ENCODE measurements at regions not wholly inside any gene's neighbourhood (a gene's known extent, or its start where the extent isn't known, plus 50 kb on each side); places are given as distances from the start of the nearest gene placed in this dataset.

- Histone ChIP-seq H3K18ac (ENCODE audit: extremely low read depth, low read length) (peak overlapping the region; percentile 38; the same call in 1 of the 2 replicates), H2AK5ac (ENCODE audit: low read depth, low read length) (no peak overlapping the region), H3K14ac (ENCODE audit: insufficient read length) (no peak overlapping the region), H4K20me1 (replicated peaks in 1 of 2; ENCODE audit: control insufficient read depth in 1 of 2, insufficient read depth in 2 of 2, low read length in 2 of 2) (no peaks in the 10 kb centered on the region), H4K8ac (ENCODE audit: extremely low read depth, insufficient read depth, low read length) (no peak overlapping the region), H2BK5ac (ENCODE audit: low read depth, low read length) (no peak overlapping the region), H3K9ac (replicated peaks in 1 of 4; ENCODE audit: extremely low read depth in 1 of 4, low read depth in 3 of 4, low read length in 3 of 4) (no peak overlapping the region), H4K91ac (replicated peaks; ENCODE audit: insufficient read length, low read length) (no peak overlapping the region), H2BK12ac (ENCODE audit: low read depth, low read length) (no peak overlapping the region), H3K4me3 (ENCODE audit: extremely low read depth in 1 of 4, insufficient read depth in 2 of 4, low read depth in 3 of 4, low read length in 4 of 4) (no peak overlapping the region), H3K27me3 (replicated peaks in 1 of 4; ENCODE audit: control insufficient read depth in 3 of 4, extremely low read depth in 1 of 4, insufficient read depth in 3 of 4, low read length in 3 of 4) (no peaks in the 10 kb centered on the region), H2BK120ac (replicated peaks; ENCODE audit: low read depth, low read length) (peak overlapping the region; percentile 83), H3K9me3 (ENCODE audit: insufficient read depth in 2 of 2, low read depth in 1 of 2, low read length in 1 of 2) (no peaks in the 10 kb centered on the region), H3K23ac (ENCODE audit: insufficient read length) (no peak overlapping the region), H4K5ac (ENCODE audit: insufficient read length, low read depth, low read length) (no peak overlapping the region), H3K36me3 (ENCODE audit: control insufficient read depth in 2 of 4, insufficient read depth in 4 of 4, low read length in 3 of 4) (no peaks in the 10 kb centered on the region), H3K56ac (replicated peaks; ENCODE audit: insufficient read length, low read depth, low read length) (no peak overlapping the region), H3K4ac (replicated peaks; ENCODE audit: insufficient read length, low read depth, low read length) (peak overlapping the region; percentile 38), H3K79me1 (ENCODE audit: low read depth, low read length) (no peaks in the 10 kb centered on the region; the same call in 1 of the 2 replicates), H2AFZ (ENCODE audit: low read length) (no peak overlapping the region), H3K27ac (ENCODE audit: low read depth, low read length) (no peak overlapping the region), H3K4me2 (ENCODE audit: insufficient read depth in 1 of 2, low read depth in 2 of 2, low read length in 2 of 2) (no peak overlapping the region), H3K79me2 (ENCODE audit: control insufficient read depth in 1 of 2, insufficient read depth in 2 of 2, low read length in 2 of 2) (no peaks in the 10 kb centered on the region), H3K4me1 (replicated peaks in 1 of 4; ENCODE audit: control insufficient read depth in 3 of 4, insufficient read depth in 4 of 4, low read length in 3 of 4) (peaks cover 2 to 9% (median 7%) of the 10 kb centered on the region in 4 experiments; a peak in 5 of 7 replicates), H3K23me2 (ENCODE audit: low read depth, low read length) (no peaks in the 10 kb centered on the region), H2BK15ac (ENCODE audit: low read length) (no peak overlapping the region), H2BK20ac (ENCODE audit: low read length) (peak overlapping the region; percentile 72; the same call in 1 of the 2 replicates)
- TF ChIP-seq ATF2 (IDR thresholded peaks at IDR 0.05; ENCODE audit: low read length): no peak
- no peak for TF ChIP-seq CBX5 (IDR thresholded peaks at IDR 0.05; ENCODE audit: low read depth, low read length)
- no peak for TF ChIP-seq SIN3A (conservative IDR thresholded peaks at IDR 0.05 in 1 of 2, IDR thresholded peaks at IDR 0.05 in 1 of 2; ENCODE audit: low read depth in 1 of 2, low read length in 2 of 2)
- no peak for TF ChIP-seq E2F6 (IDR thresholded peaks at IDR 0.05)
- no peak for TF ChIP-seq RAD21 (IDR thresholded peaks at IDR 0.05 in 1 of 2, conservative IDR thresholded peaks at IDR 0.05 in 1 of 2; ENCODE audit: low read depth in 2 of 2, low read length in 2 of 2)
- no peak for TF ChIP-seq PHF8 (conservative IDR thresholded peaks at IDR 0.05; ENCODE audit: low read depth, low read length)
- no peak for FAIRE-seq
- ChIA-PET CTCF (ENCODE audit: partially characterized antibody) (no interaction called here), POLR2A (ENCODE audit: partially characterized antibody) (interaction anchor here (1.5 kb wide), 1 partner anchor 9 kb away, joined by 9 read pairs; no protein-coding TSS in a partner anchor)
- 80% methylated on average over 1 of the region's 2 CpGs; no CpG with 5 or more reads in 1 of the 2 experiments for WGBS, 2 experiments (ENCODE audit: extremely low coverage in 1 of 2, insufficient coverage in 1 of 2, insufficient read length in 1 of 2, insufficient replicate concordance in 2 of 2, low coverage in 1 of 2, low lambda C conversion rate in 2 of 2, missing lambda C conversion rate in 1 of 2)
- DNase-seq (ENCODE audit: low read depth in 1 of 2, low spot score in 2 of 2): no peak
Measured at GRCh38 chrX:23515028-23515427, 152.3 kb upstream of the PRDX4 start.
